K562 (cell line): ENCODE measurements at regions not wholly inside any gene's neighbourhood (a gene's known extent, or its start where the extent isn't known, plus 50 kb on each side); places are given as distances from the start of the nearest gene placed in this dataset.

Experiments
- ATAC-seq: fragments of 200-7000 bp; cut with Tn5 transposase; 3 replicates; pipeline ENCODE4 v1.9.1; 2020; ENCODE audit warnings: moderate library complexity
- BruUV-seq: library from RNA; stranded (reverse); fragments of 400-500 nt; replicated peaks from 2 replicates; lab custom pipeline; 2021; lab: Mats Ljungman, UMichigan
- CTCF ChIA-PET: fragments of 300-600 bp; formaldehyde crosslinking; extraction: SDS; loops from one replicate; lab custom pipeline; 2021; ENCODE audit warnings: low intra/inter-chr PET ratio; lab: Yijun Ruan, JAX
- POLR2A ChIA-PET: fragments of 300-600, 350-650 bp; sonication (Branson Sonifier 250); formaldehyde crosslinking; extraction: SDS; loops from one replicate; lab custom pipeline; 2021; ENCODE audit warnings: antibody characterized with exemption, inconsistent platforms; lab: Yijun Ruan, JAX
- DNase-seq, 4 experiments: peaks; one replicate each; pipeline versions ENCODE4 v3.0.0 to v3.0.0-alpha.2; 2011 to 2018; ENCODE audit warnings: low spot score in 3 of 4, mixed read lengths in 3 of 4; ENCODE audit errors: extremely low read depth in 1 of 4
- FAIRE-seq: peaks from 2 replicates; lab custom pipeline; 2011; peaks lifted over from hg19 to GRCh38; lab: Jason Lieb, UNC
- H2AFZ ChIP-seq: 2 replicates; pipeline ENCODE4 v1.6.0; 2011; ENCODE audit warnings: low read depth, low read length, control low read depth, inconsistent platforms
- H3K27ac ChIP-seq: fragments of 200-600 bp; 3 replicates; pipeline ENCODE4 v1.8.0; 2011; ENCODE audit warnings: low read depth, mild to moderate bottlenecking, control low read depth, inconsistent platforms, low read length, moderate library complexity, mixed read lengths; ENCODE audit errors: extremely low read depth
- H3K27me3 ChIP-seq, 2 experiments: fragments of 300-600 bp in 1 of 2; 2 replicates in 1 of 2; 3 replicates in 1 of 2; pipeline versions ENCODE4 v1.6.0 to v1.8.0; 2011; ENCODE audit warnings: inconsistent platforms in 2 of 2, low read length in 2 of 2, mild to moderate bottlenecking in 1 of 2, mixed read lengths in 1 of 2, moderate library complexity in 1 of 2; ENCODE audit not compliant: control insufficient read depth in 2 of 2, insufficient read depth in 2 of 2
- H3K36me3 ChIP-seq: fragments of 300-600 bp; 3 replicates; pipeline ENCODE4 v1.8.0; 2011; ENCODE audit warnings: mild to moderate bottlenecking, low read length, inconsistent platforms; ENCODE audit not compliant: control insufficient read depth, insufficient read depth
- H3K4me1 ChIP-seq, 2 experiments: fragments of 200-600 bp in 1 of 2; replicated peaks in 1 of 2; 2 replicates in 1 of 2; 3 replicates in 1 of 2; pipeline versions ENCODE4 v1.5.1 to v1.8.0; 2011; ENCODE audit warnings: inconsistent platforms in 2 of 2, low read length in 2 of 2, mild to moderate bottlenecking in 1 of 2, mixed read lengths in 1 of 2, moderate library complexity in 1 of 2; ENCODE audit not compliant: control insufficient read depth in 2 of 2, insufficient read depth in 2 of 2
- H3K4me2 ChIP-seq: 2 replicates; pipeline ENCODE4 v1.6.1; 2011; ENCODE audit warnings: low read length, control low read depth, inconsistent platforms, mixed read lengths; ENCODE audit not compliant: insufficient read depth
- H3K4me3 ChIP-seq: fragments of 200-600 bp; sonication (generic), shearing (Covaris generic); 2 replicates; pipeline ENCODE4 v1.5.1; 2016; ENCODE audit warnings: control low read depth, inconsistent platforms
- H3K79me2 ChIP-seq: fragments of 200-600 bp; 3 replicates; pipeline ENCODE4 v1.8.0; 2011; ENCODE audit warnings: low read length, inconsistent platforms; ENCODE audit not compliant: control insufficient read depth, insufficient read depth
- H3K9ac ChIP-seq, 2 experiments: 2 replicates each; pipeline versions ENCODE4 v1.6.0 to v1.6.1; 2011; ENCODE audit warnings: low read depth in 2 of 2, low read length in 2 of 2, control low read depth in 1 of 2, inconsistent platforms in 1 of 2, mild to moderate bottlenecking in 1 of 2, mixed read lengths in 1 of 2; ENCODE audit not compliant: insufficient read depth in 1 of 2
- H3K9me1 ChIP-seq: one replicate; pipeline ENCODE4 v1.6.0; 2011; ENCODE audit warnings: inconsistent platforms, mild to moderate bottlenecking, low read length, moderate library complexity; ENCODE audit not compliant: control insufficient read depth, insufficient read depth
- H3K9me3 ChIP-seq: replicated peaks from 2 replicates; pipeline ENCODE4 v1.5.1; 2011; ENCODE audit warnings: low read depth, low read length, inconsistent platforms; ENCODE audit not compliant: control insufficient read depth, insufficient read depth
- H4K20me1 ChIP-seq: replicated peaks from 2 replicates; pipeline ENCODE4 v1.6.1; 2011; ENCODE audit warnings: low read length, inconsistent platforms, mixed read lengths; ENCODE audit not compliant: control insufficient read depth, insufficient read depth
- CHD2 ChIP-seq: IDR thresholded peaks from 2 replicates; pipeline ENCODE4 v1.6.1; 2011; ENCODE audit warnings: low read depth, low read length
- CXXC5 ChIP-seq: fragments of 250-450 bp; sonication (Bioruptor Pico); IDR thresholded peaks from 2 replicates; pipeline ENCODE4 v1.8.0; 2022; ENCODE audit warnings: inconsistent platforms, mild to moderate bottlenecking, moderate library complexity
- ELF1 ChIP-seq: fragments of 200-800 bp; sonication (Bioruptor generic); IDR thresholded peaks from 2 replicates; pipeline ENCODE4 v1.6.1; 2016; ENCODE audit warnings: missing genetic modification characterization, missing compliant biosample characterization
- FOXJ3 ChIP-seq: sonication (generic); formaldehyde crosslinking; IDR thresholded peaks from 2 replicates; pipeline ENCODE4 v1.4.0; 2020; ENCODE audit warnings: mild to moderate bottlenecking, missing genetic modification reagents
- IFI16 ChIP-seq: fragments of 250-450 bp; sonication (Bioruptor Pico); IDR thresholded peaks from 2 replicates; pipeline ENCODE4 v2.1.2; 2022; ENCODE audit warnings: mild to moderate bottlenecking, inconsistent platforms
- PHF20 ChIP-seq: fragments of 450-650 bp; IDR thresholded peaks from 2 replicates; pipeline ENCODE4 v1.6.1; 2018; ENCODE audit not compliant: partially characterized antibody
- PHF8 ChIP-seq: fragments of 200-600 bp; sonication (generic); IDR thresholded peaks from 2 replicates; pipeline ENCODE4 v1.6.1; 2012; ENCODE audit warnings: mixed run types, mild to moderate bottlenecking, inconsistent platforms, low read length, moderate library complexity, borderline replicate concordance
- RHOXF2B ChIP-seq: fragments of 250-450 bp; sonication (Bioruptor Pico); conservative IDR thresholded peaks from 2 replicates; pipeline ENCODE4 v1.5.1; 2021
- SETDB1 ChIP-seq: IDR thresholded peaks from one replicate; pipeline ENCODE4 v1.6.1; 2012; ENCODE audit warnings: low read length, control low read depth, inconsistent platforms
- SIX5 ChIP-seq, 2 experiments: IDR thresholded peaks; 2 replicates each; pipeline ENCODE4 v1.6.1; 2011; ENCODE audit warnings: low read length in 2 of 2, borderline replicate concordance in 1 of 2, low read depth in 1 of 2, mild to moderate bottlenecking in 1 of 2, moderate library complexity in 1 of 2; ENCODE audit not compliant: insufficient read depth in 1 of 2
- SNIP1 ChIP-seq: fragments of 450-650 bp; IDR thresholded peaks from 2 replicates; pipeline ENCODE4 v1.7.1; 2017; ENCODE audit warnings: low read depth, mild to moderate bottlenecking
- ZC3H11A ChIP-seq: IDR thresholded peaks from 2 replicates; pipeline ENCODE4 v1.6.1; 2012; ENCODE audit warnings: low read depth, low read length, improper control_type of control experiment
- ZKSCAN1 ChIP-seq: fragments of 150-350 bp; IDR thresholded peaks from 2 replicates; pipeline ENCODE4 v1.6.1; 2016; ENCODE audit warnings: low read depth, low read length
- ZNF165 ChIP-seq: fragments of 250-450 bp; sonication (Bioruptor Pico); IDR thresholded peaks from 2 replicates; pipeline ENCODE4 v1.4.0; 2020; ENCODE audit warnings: borderline replicate concordance
- ZNF699 ChIP-seq: fragments of 250-450 bp; sonication (Bioruptor Pico); IDR thresholded peaks from 2 replicates; pipeline ENCODE4 v1.8.0; 2021; ENCODE audit warnings: mild to moderate bottlenecking, moderate library complexity; ENCODE audit not compliant: insufficient replicate concordance
- ZNF780A ChIP-seq: fragments of 250-450 bp; sonication (Bioruptor Pico); IDR thresholded peaks from 2 replicates; pipeline ENCODE4 v1.5.0; 2021; ENCODE audit warnings: mild to moderate bottlenecking
- ZNF785 ChIP-seq: fragments of 250-450 bp; sonication (Bioruptor Pico); IDR thresholded peaks from 2 replicates; pipeline ENCODE4 v1.4.0; 2020; ENCODE audit warnings: mild to moderate bottlenecking
- WGBS: fragments of 100-300 bp; shearing (Covaris generic); methylation state at CpG from one replicate; pipeline ENCODE4 v1.1.6; 2016; ENCODE audit warnings: low coverage, mixed read lengths; ENCODE audit not compliant: insufficient coverage; ENCODE audit errors: missing lambda C conversion rate; 5-methylcytosine and 5-hydroxymethylcytosine counted together
- in situ Hi-C: fragments of 300-500 bp; cut with MboI; formaldehyde crosslinking; loops from 4 replicates; pipeline ENCODE4 v1.15.0; 2018; ENCODE audit warnings: inconsistent platforms, mixed read lengths
- intact Hi-C: fragments of 100-400 bp; cut with micrococcal nuclease; formaldehyde crosslinking; loops from 2 replicates; pipeline ENCODE4 v1.14.2; 2022
- TF ChIP-seq, protein P1 (sequence below): fragments of 250-450 bp; sonication (Bioruptor Pico); IDR thresholded peaks from 2 replicates; pipeline ENCODE4 v1.8.0; 2021; ENCODE audit warnings: moderate library complexity, mild to moderate bottlenecking, inconsistent platforms
- TF ChIP-seq, protein P2 (sequence below): fragments of 450-650 bp; IDR thresholded peaks from 2 replicates; pipeline ENCODE4 v1.6.1; 2016; ENCODE audit warnings: low read depth, mild to moderate bottlenecking, moderate library complexity
- TF ChIP-seq, protein P3 (sequence below): fragments of 250-450 bp; sonication (Bioruptor Pico); IDR thresholded peaks from 2 replicates; pipeline ENCODE4 v1.4.0; 2020; ENCODE audit warnings: mild to moderate bottlenecking, moderate library complexity

DNA sequence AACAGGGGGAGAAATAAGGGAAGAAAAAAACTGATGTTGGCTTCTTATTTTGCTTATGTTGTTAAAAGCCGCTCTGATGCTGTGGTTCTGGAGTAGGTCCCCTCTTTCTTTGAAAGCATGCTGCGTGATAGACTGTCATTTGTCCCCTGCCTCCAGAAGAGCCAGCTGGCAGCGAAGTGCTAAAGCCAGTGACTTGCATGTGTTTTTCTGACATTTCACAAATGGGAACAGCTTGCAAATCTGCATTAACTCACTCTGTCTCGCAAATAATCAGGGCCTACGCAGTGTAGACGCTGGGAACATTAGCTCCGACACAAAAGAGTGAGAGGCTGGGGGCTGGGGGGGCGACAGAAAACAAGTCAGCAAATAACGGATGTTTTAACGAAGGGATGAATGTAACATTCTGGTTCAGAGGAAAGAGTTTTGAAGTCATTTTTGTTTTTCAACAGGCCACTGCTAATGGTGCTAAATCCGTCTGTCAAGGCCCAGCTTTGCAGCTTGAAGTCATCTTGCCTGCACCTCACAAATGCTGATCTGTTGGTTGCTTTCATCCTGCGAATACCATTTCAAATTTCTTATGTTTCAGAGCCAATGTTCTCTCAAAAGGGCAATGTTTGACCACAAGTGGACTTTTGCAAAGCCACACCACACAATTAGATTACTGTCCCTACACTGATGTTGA is 68.8 kb upstream of the PIK3C3 start:
- under 1% methylated on average over 12 of the region's 12 CpGs for WGBS
- no TSS peak for BruUV-seq
- ChIA-PET POLR2A (no interaction called here), CTCF (no interaction called here)
- Histone ChIP-seq H4K20me1 (no peaks in the 10 kb centered on the region), H3K27ac (no peak overlapping the region), H3K4me2 (no peak overlapping the region), H3K4me3 (no peak overlapping the region), H2AFZ (no peak overlapping the region), H3K9ac (no peak overlapping the region), H3K79me2 (no peaks in the 10 kb centered on the region), H3K4me1 (no peaks in the 10 kb centered on the region), H3K27me3 (no peaks in the 10 kb centered on the region), H3K36me3 (no peaks in the 10 kb centered on the region), H3K9me1 (no peaks in the 10 kb centered on the region), H3K9me3 (no peaks in the 10 kb centered on the region)
- no peak for TF ChIP-seq ZNF780A (CRISPR knock-in tag)
- TF ChIP-seq SETDB1 = no peak
- TF ChIP-seq ELF1 = no peak
- no peak for TF ChIP-seq IFI16
- no peak for TF ChIP-seq CXXC5 (CRISPR knock-in tag)
- no peak for TF ChIP-seq FOXJ3 (CRISPR knock-in tag)
- no peak for TF ChIP-seq ZC3H11A
- no peak for TF ChIP-seq PHF20
- no peak for TF ChIP-seq RHOXF2B
- TF ChIP-seq, protein P1, sequence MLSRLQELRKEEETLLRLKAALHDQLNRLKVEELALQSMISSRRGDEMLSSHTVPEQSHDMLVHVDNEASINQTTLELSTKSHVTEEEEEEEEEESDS (CRISPR knock-in tag) = no peak
- TF ChIP-seq PHF8 = no peak
- no peak for TF ChIP-seq SNIP1
- TF ChIP-seq, protein P2, sequence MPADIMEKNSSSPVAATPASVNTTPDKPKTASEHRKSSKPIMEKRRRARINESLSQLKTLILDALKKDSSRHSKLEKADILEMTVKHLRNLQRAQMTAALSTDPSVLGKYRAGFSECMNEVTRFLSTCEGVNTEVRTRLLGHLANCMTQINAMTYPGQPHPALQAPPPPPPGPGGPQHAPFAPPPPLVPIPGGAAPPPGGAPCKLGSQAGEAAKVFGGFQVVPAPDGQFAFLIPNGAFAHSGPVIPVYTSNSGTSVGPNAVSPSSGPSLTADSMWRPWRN = no peak
- TF ChIP-seq SIX5 (IDR thresholded peaks at IDR 0.05; ENCODE audit: borderline replicate concordance in 1 of 2, insufficient read depth in 1 of 2, low read depth in 1 of 2, low read length in 2 of 2) = no peak
- no peak for TF ChIP-seq CHD2
- TF ChIP-seq ZNF699 (CRISPR knock-in tag) = no peak
- TF ChIP-seq ZNF165 (CRISPR knock-in tag) = no peak
- TF ChIP-seq ZKSCAN1 = no peak
- TF ChIP-seq ZNF785 (CRISPR knock-in tag) = no peak
- TF ChIP-seq, protein P3, sequence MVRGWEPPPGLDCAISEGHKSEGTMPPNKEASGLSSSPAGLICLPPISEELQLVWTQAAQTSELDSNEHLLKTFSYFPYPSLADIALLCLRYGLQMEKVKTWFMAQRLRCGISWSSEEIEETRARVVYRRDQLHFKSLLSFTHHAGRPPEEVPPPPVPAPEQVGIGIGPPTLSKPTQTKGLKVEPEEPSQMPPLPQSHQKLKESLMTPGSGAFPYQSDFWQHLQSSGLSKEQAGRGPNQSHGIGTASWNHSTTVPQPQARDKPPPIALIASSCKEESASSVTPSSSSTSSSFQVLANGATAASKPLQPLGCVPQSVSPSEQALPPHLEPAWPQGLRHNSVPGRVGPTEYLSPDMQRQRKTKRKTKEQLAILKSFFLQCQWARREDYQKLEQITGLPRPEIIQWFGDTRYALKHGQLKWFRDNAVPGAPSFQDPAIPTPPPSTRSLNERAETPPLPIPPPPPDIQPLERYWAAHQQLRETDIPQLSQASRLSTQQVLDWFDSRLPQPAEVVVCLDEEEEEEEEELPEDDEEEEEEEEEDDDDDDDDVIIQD (CRISPR knock-in tag) = no peak
- FAIRE-seq = no peak
- DNase-seq = no peak
- intact Hi-C loops = no loop called here
- in situ Hi-C loops = no loop called here
- no peak for ATAC-seq
